ENCODE measurements at regions not wholly inside any gene's neighbourhood (a gene's known extent, or its start where the extent isn't known, plus 50 kb on each side); places are given as distances from the start of the nearest gene placed in this dataset.

- intact Hi-C loops (cut with micrococcal nuclease) = no loop called here
Measured at GRCh38 chr1:5639106-5639722, 353.0 kb downstream of the NPHP4 start.

GRCh38 chr1:5638582-5638981 is 353.6 kb downstream of the NPHP4 start:
- no peak overlapping the region for H3K4me3 ChIP-seq (ENCODE audit: control extremely low read depth in 1 of 5, extremely low read depth in 1 of 5, insufficient read depth in 1 of 5, low read depth in 2 of 5, low read length in 4 of 5)
- no peaks in the 10 kb centered on the region for H4K20me1 ChIP-seq (ENCODE audit: control insufficient read depth, insufficient read depth, low read length, poor library complexity, severe bottlenecking)
- TF ChIP-seq CTCF (IDR thresholded peaks at IDR 0.05) (no peak), EZH2 (IDR thresholded peaks at IDR 0.05; ENCODE audit: borderline replicate concordance, insufficient read depth, low read depth, low read length, poor library complexity, severe bottlenecking) (no peak)
- H3K4me1 ChIP-seq (ENCODE audit: control insufficient read depth in 2 of 2, insufficient read depth in 2 of 2, low read length in 2 of 2) = no peaks in the 10 kb centered on the region
- CTCF ChIA-PET = no interaction called here
- H3K27ac Mint-ChIP-seq = no peak overlapping the region
- no peak overlapping the region for H3K9ac ChIP-seq (ENCODE audit: low read length)
- H3K9me3 Mint-ChIP-seq (ENCODE audit: insufficient read depth) = peaks cover 6% of the 10 kb centered on the region
- no peak for ATAC-seq (ENCODE audit: low read depth)
- H3K27me3 ChIP-seq (replicated peaks in 1 of 4; ENCODE audit: control extremely low read depth in 1 of 4, control insufficient read depth in 3 of 4, insufficient read depth in 4 of 4, low read length in 3 of 4) = no peaks in the 10 kb centered on the region
- WGBS (ENCODE audit: insufficient coverage) = 100% methylated on average over 1 of the region's 3 CpGs
- H3K27me3 Mint-ChIP-seq = peaks cover 17% of the 10 kb centered on the region
- H2AFZ ChIP-seq (ENCODE audit: insufficient read depth, low read depth, low read length, poor library complexity, severe bottlenecking) = no peak overlapping the region
- H3K27ac ChIP-seq (ENCODE audit: low read length in 2 of 2) = no peak overlapping the region
- no peak overlapping the region for H3K4me2 ChIP-seq (replicated peaks; ENCODE audit: low read depth, low read length, poor library complexity, severe bottlenecking)
- H3K36me3 ChIP-seq (replicated peaks in 1 of 2; ENCODE audit: control extremely low read depth in 1 of 2, control insufficient read depth in 1 of 2, extremely low read depth in 1 of 2, insufficient read depth in 2 of 2, low read length in 1 of 2) = no peaks in the 10 kb centered on the region
- POLR2A ChIA-PET = no interaction called here
- H3K79me2 ChIP-seq (ENCODE audit: control insufficient read depth, insufficient read depth, low read length) = no peaks in the 10 kb centered on the region
- no peaks in the 10 kb centered on the region for H3K4me1 Mint-ChIP-seq
- no peak for DNase-seq
- no peak overlapping the region for H3K4me3 Mint-ChIP-seq
- peaks cover 0 to 11% (median 0%) of the 10 kb centered on the region in 3 donors for H3K9me3 ChIP-seq (ENCODE audit: control extremely low read depth in 1 of 3, control insufficient read depth in 2 of 3, insufficient read depth in 1 of 3, low read length in 2 of 3)
- intact Hi-C loops (cut with micrococcal nuclease) = no loop called here

More at GRCh38 chr1:5639106-5639722, 353.0 kb downstream of the NPHP4 start:
- Mint-ChIP-seq H3K27me3 (peaks cover 19% of the 10 kb centered on the region), H3K9me3 (ENCODE audit: insufficient read depth) (peaks cover 4% of the 10 kb centered on the region), H3K4me1 (no peaks in the 10 kb centered on the region), H3K4me3 (no peak overlapping the region), H3K27ac (no peak overlapping the region)
- Histone ChIP-seq H3K36me3 (replicated peaks in 1 of 2; ENCODE audit: control extremely low read depth in 1 of 2, control insufficient read depth in 1 of 2, extremely low read depth in 1 of 2, insufficient read depth in 2 of 2, low read length in 1 of 2) (no peaks in the 10 kb centered on the region), H3K9me3 (ENCODE audit: control extremely low read depth in 1 of 3, control insufficient read depth in 2 of 3, insufficient read depth in 1 of 3, low read length in 2 of 3) (peaks cover 0 to 16% (median 0%) of the 10 kb centered on the region in 3 donors), H3K27ac (ENCODE audit: low read length in 2 of 2) (no peak overlapping the region), H3K9ac (ENCODE audit: low read length) (no peak overlapping the region), H4K20me1 (ENCODE audit: control insufficient read depth, insufficient read depth, low read length, poor library complexity, severe bottlenecking) (no peaks in the 10 kb centered on the region), H2AFZ (ENCODE audit: insufficient read depth, low read depth, low read length, poor library complexity, severe bottlenecking) (no peak overlapping the region), H3K79me2 (ENCODE audit: control insufficient read depth, insufficient read depth, low read length) (no peaks in the 10 kb centered on the region), H3K4me3 (ENCODE audit: control extremely low read depth in 1 of 5, extremely low read depth in 1 of 5, insufficient read depth in 1 of 5, low read depth in 2 of 5, low read length in 4 of 5) (no peak overlapping the region), H3K27me3 (replicated peaks in 1 of 4; ENCODE audit: control extremely low read depth in 1 of 4, control insufficient read depth in 3 of 4, insufficient read depth in 4 of 4, low read length in 3 of 4) (peaks cover 0 to 3% (median 0%) of the 10 kb centered on the region in 4 experiments), H3K4me2 (replicated peaks; ENCODE audit: low read depth, low read length, poor library complexity, severe bottlenecking) (no peak overlapping the region), H3K4me1 (ENCODE audit: control insufficient read depth in 2 of 2, insufficient read depth in 2 of 2, low read length in 2 of 2) (no peaks in the 10 kb centered on the region)
- TF ChIP-seq CTCF (IDR thresholded peaks at IDR 0.05) (no peak), EZH2 (IDR thresholded peaks at IDR 0.05; ENCODE audit: borderline replicate concordance, insufficient read depth, low read depth, low read length, poor library complexity, severe bottlenecking) (no peak)
- ChIA-PET CTCF (no interaction called here), POLR2A (no interaction called here)
- 69% methylated on average over 5 of the region's 5 CpGs for WGBS (ENCODE audit: insufficient coverage)
- no peak for ATAC-seq (ENCODE audit: low read depth)
- no peak for DNase-seq
